VCaP (cell line): ENCODE measurements at regions not wholly inside any gene's neighbourhood (a gene's known extent, or its start where the extent isn't known, plus 50 kb on each side); places are given as distances from the start of the nearest gene placed in this dataset.

Experiments
- H3K27ac ChIP-seq: fragments of 450-650 bp; 2 replicates; pipeline ENCODE4 v1.5.1; 2017
- TF ChIP-seq, protein P1 (sequence below): fragments of 450-650 bp; conservative IDR thresholded peaks from 2 replicates; pipeline ENCODE4 v1.5.1; 2017; ENCODE audit warnings: mild to moderate bottlenecking, moderate library complexity

DNA sequence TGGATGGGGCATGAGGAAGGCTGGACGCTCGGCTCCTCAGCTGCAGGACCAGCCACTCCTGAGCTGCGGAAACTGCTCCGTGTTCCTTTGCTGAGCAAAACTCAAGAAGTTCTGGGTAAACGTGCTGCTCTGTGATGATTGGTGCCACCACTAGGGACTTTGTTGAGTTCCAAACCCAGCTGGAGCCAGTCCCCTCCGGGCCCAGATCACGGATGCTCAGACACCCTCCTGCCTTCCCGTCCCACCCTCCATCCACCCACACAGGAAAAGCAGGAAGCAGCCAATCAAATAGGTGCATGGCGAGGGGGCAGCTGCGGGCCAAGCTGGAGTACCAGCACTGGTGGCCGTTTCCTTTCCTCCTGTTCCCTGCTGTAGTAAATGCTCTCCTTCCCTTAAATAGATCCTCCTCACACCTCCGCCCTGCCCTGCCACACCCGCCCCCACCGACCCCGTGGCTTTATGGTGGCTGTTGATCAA lies 68.0 kb downstream of the ADRA2C start:
- H3K27ac ChIP-seq, result no peak overlapping the region
- TF ChIP-seq, protein P1, sequence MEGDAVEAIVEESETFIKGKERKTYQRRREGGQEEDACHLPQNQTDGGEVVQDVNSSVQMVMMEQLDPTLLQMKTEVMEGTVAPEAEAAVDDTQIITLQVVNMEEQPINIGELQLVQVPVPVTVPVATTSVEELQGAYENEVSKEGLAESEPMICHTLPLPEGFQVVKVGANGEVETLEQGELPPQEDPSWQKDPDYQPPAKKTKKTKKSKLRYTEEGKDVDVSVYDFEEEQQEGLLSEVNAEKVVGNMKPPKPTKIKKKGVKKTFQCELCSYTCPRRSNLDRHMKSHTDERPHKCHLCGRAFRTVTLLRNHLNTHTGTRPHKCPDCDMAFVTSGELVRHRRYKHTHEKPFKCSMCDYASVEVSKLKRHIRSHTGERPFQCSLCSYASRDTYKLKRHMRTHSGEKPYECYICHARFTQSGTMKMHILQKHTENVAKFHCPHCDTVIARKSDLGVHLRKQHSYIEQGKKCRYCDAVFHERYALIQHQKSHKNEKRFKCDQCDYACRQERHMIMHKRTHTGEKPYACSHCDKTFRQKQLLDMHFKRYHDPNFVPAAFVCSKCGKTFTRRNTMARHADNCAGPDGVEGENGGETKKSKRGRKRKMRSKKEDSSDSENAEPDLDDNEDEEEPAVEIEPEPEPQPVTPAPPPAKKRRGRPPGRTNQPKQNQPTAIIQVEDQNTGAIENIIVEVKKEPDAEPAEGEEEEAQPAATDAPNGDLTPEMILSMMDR, result no peak

DNA sequence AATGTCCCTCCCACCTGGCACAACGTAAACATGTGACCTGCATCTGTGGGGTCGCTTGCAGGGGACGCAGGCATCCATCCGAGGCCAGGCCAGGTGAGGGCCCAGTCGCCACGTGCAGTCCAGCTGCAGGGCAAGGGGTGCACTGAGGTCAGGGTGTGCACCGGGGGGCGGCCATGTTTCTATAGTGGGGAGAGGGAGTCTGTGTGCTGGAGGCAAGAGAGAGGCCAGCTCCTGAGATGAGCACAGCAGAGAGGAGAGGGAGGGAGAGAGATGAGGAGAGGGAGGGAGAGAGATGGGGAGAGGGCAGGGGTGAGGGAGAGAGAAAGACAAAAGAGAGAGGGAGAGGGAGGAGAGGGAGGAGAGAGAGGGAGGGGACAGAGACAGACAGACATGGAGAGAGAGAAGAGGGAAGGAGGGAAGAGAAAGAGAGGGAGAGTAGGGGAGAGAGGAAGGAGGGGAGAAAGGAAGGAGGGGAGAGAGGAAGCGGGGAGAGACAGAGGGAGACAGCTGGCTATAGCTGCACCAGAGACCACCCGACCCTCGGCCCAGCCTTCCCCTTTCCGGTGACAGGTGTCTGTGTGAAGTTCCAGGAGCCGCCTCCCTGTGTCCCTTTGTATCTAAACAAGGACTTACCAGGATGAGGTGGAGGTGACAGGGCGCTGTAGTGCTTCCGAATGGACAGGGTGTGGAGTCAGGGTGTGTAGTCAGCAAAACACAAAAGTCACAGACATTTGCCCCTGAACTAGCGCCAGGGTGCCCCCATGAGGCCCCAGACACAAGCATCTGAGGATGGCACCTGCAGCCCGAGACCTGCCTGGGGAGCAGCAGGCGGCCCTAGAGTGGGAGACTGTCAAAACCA lies 68.7 kb downstream of the ADRA2C start:
- no peak overlapping the region for H3K27ac ChIP-seq
- TF ChIP-seq, protein P1, result no peak

DNA sequence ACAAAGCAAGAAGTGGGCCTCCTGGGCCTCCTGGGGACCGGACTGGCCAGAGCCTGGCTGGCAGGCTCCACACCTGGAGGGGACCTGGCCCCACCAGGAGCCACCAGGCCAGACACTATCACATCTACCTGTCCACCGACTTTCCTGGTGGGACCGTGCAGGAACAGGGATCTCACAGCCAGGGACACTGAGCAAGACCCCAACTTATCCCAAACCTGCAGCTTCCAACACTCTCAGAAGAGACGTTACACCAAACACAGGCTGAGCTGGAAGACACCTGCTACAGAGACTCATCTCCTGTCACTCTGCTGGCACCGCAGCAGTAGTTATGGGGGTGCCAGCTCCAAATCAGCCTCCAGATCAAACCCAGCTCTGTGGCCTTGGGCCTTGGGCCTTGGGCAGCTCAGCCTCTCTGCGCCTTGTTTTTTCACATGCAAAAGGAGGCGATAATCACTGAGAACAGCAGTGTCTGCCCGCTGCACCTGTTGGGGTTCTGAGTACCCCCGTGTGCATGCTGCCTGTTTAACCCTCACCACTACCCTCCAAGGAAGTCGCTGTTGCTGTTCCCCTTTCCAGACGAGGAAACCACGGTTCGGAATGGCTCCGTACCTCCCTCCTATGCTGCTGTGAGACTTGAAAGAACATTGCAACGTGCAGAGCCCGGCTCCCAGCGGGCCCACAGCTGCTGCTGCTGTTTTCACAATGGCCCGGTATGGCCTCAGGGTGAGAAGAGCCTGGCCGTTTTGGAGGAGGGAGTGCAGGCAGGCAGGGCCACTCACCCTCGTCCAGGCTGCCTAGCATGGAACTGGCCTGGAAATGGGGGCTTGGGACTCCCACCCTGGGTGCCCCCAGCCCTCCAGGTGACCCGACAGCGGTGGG lies 69.6 kb downstream of the ADRA2C start:
- H3K27ac ChIP-seq, result no peak overlapping the region
- TF ChIP-seq, protein P1, result no peak

DNA sequence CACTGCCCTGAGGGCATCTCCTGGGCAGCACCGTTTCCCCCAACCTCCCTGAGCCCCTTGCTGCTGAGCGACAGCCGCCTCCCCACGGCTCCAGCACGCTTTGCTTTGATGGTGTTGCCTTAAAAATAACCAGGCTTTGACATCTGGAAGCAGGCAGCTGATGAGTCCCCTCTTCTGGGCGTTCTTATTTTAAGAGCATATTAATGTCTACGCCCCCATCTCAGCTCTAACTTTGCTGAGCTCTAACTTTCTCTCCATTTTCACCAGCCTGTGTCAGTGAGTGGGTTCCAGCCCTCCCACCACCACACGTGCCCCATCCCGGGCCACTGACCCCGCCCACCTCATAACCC lies 70.2 kb downstream of the ADRA2C start:
- no peak overlapping the region for H3K27ac ChIP-seq
- TF ChIP-seq, protein P1, result no peak

DNA sequence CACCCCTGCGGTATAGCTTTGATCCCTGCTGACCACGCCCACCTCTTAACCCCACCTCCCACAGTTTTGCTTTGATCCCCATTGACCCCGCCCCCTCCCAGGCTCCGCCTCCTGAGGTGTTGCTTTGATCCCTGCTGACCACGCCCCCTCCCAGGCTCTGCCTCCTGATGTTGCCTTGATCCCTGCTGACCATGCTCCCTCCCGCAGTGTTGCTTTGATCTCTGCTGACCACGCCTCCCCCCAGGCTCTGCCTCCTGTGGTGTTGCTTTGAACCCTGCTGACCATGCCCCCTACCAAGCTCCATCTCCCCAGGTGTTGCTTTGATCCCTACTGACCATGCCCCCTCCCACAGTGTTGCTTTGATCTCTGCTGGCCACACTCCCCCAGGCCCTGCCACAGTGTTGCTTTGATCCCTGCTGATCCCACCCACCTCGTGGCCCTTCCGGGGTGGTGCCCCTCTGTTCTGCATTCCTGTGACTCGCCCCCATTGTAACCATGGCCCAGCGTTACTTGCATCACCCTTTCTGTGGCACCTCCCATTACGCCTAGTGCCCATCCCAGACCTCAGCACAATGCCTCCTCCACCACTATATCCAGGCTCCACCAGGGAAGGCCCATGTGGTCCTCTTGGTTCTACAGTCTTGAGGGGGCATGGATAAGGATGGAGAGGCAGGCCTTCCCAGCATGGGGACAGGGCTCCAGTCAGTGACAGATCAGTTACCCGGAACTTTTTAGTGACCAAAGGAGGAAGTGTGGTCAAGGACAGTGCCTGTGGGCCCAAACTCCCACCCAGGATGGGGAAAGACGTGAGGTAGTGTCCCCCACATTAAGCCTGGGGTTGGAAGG lies 70.8 kb downstream of the ADRA2C start:
- H3K27ac ChIP-seq, result no peak overlapping the region
- TF ChIP-seq, protein P1, result no peak

DNA sequence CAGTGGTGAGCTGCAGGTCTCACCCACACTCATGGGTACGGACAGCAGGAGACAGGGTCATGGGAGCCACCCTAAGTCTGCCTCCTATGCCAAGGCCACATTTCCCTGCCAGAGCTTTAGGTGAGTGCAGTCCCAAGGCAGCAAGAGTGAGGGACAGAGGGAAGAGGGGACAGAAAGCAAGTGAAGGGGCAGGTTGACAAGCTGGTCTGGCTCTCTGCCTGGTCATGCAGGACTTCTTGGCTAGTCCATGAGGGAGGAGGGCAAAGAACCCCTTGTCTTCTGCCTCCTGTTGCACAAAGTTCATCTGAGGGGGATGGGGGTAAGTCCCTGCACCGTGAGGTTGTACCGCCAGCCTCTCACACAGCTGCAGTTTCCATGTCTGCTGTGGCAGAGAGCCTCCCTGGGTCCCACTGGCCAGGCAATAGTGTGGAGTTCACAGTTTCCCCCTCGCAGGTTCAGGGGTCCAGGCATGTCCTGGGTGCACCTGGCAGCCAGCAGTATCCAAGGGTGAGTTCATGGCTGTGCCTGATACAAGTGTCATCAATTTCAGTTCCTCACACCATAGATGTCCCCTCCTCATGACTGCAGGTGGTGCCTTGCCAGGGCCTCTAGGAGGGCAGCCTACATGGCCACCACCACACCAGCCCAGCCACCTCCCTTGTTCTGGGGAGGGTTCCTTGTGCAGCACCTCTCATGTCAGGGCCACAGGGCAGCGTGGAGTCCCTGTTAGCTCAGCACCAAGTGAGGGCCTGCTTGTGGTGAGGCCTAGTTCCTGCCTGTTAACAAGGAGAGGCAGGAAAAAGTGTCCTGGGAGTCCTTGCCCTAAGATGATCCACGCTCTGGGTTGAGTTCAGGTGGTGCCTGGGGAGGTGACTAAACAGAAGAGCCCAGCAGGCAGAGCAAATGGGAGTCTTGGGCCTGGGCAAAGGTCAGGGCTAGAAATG lies 72.5 kb downstream of the ADRA2C start:
- TF ChIP-seq, protein P1, result no peak
- H3K27ac ChIP-seq, result no peak overlapping the region
